ENCODE measurements at regions not wholly inside any gene's neighbourhood (a gene's known extent, or its start where the extent isn't known, plus 50 kb on each side); places are given as distances from the start of the nearest gene placed in this dataset.

DNA sequence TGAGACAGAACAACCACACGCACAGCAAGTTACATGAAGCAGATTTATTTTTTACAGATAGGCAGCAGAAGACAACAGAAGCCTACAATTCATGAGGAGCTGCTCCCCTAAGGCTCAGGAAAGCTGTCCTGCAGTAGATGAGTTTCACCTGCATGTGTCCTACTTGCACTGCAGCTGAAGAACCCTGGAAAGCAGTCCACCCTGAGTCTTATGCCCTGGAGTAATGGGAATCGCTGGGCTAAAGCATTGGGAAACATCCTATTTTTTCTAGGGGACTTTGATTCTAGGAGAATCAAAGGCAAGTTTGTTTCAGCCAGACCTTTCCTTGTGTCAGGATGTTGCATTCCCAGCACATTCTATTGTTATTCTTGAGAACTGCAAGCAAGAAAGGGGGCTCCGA, 304.8 kb downstream of the LRATD1 start:
- DNase-seq (no peak), ATAC-seq (ENCODE audit: low read depth in 2 of 2) (no peak)
- peaks cover 0 to 10% (median 6%) of the 10 kb centered on the region in 7 donors for H3K9me3 Mint-ChIP-seq
- H3K27ac ChIP-seq (ENCODE audit: insufficient read depth, low read length, poor library complexity, severe bottlenecking), result no peak overlapping the region
- H3K4me3 ChIP-seq (ENCODE audit: low read depth, low read length), result no peak overlapping the region
- no peak overlapping the region for H3K27ac Mint-ChIP-seq
- H3K36me3 Mint-ChIP-seq, result no peaks in the 10 kb centered on the region
- H3K9me3 ChIP-seq (ENCODE audit: control insufficient read depth in 2 of 2, low read length in 2 of 2), result no peaks in the 10 kb centered on the region
- H3K4me1 ChIP-seq (ENCODE audit: control insufficient read depth, insufficient read depth, low read length, poor library complexity, severe bottlenecking), result no peaks in the 10 kb centered on the region
- H3K27me3 ChIP-seq (ENCODE audit: control insufficient read depth, insufficient read depth, low read length), result no peaks in the 10 kb centered on the region
- H3K4me3 Mint-ChIP-seq, result no peak overlapping the region
- H3K4me1 Mint-ChIP-seq, result no peaks in the 10 kb centered on the region
- H3K27me3 Mint-ChIP-seq, result peaks cover 12% of the 10 kb centered on the region
- no peaks in the 10 kb centered on the region for H3K36me3 ChIP-seq (ENCODE audit: control insufficient read depth, insufficient read depth, low read length)

DNA sequence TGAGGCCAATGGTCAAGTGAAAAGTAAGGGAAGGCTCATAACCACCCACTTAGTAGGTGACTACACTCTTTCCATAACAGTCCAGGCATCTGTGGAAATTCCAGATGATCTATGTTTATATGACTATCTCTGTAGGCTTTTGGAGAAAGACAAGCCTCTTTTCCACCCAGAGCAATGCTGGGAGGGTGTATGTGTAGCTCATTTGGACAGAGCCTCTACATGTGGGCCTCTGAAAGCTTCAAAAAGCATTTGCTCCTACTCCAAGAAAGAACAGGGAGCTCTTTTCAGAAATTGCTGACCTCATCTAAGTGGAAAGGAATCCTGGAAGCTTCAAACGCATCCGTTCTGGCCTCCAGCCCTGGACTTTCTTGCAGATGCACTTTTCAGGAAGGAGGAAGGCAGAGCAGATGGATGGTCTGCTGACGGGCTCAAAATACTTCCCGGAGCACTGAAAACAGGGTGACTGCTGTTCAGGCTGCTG, 308.7 kb downstream of the LRATD1 start:
- H3K9me3 Mint-ChIP-seq, result peaks cover 0 to 21% (median 8%) of the 10 kb centered on the region in 7 donors
- ATAC-seq (ENCODE audit: low read depth in 2 of 2), result no peak
- no peaks in the 10 kb centered on the region for H3K9me3 ChIP-seq (ENCODE audit: control insufficient read depth in 2 of 2, low read length in 2 of 2)
- H3K36me3 ChIP-seq (ENCODE audit: control insufficient read depth, insufficient read depth, low read length), result no peaks in the 10 kb centered on the region
- no peak for DNase-seq
- no peaks in the 10 kb centered on the region for H3K4me1 ChIP-seq (ENCODE audit: control insufficient read depth, insufficient read depth, low read length, poor library complexity, severe bottlenecking)
- no peaks in the 10 kb centered on the region for H3K4me1 Mint-ChIP-seq
- H3K27ac Mint-ChIP-seq, result no peak overlapping the region
- H3K36me3 Mint-ChIP-seq, result no peaks in the 10 kb centered on the region
- H3K27me3 Mint-ChIP-seq, result peaks cover 14% of the 10 kb centered on the region
- H3K27me3 ChIP-seq (ENCODE audit: control insufficient read depth, insufficient read depth, low read length), result no peaks in the 10 kb centered on the region
- no peak overlapping the region for H3K27ac ChIP-seq (ENCODE audit: insufficient read depth, low read length, poor library complexity, severe bottlenecking)
- H3K4me3 ChIP-seq (ENCODE audit: low read depth, low read length), result no peak overlapping the region
- no peak overlapping the region for H3K4me3 Mint-ChIP-seq

DNA sequence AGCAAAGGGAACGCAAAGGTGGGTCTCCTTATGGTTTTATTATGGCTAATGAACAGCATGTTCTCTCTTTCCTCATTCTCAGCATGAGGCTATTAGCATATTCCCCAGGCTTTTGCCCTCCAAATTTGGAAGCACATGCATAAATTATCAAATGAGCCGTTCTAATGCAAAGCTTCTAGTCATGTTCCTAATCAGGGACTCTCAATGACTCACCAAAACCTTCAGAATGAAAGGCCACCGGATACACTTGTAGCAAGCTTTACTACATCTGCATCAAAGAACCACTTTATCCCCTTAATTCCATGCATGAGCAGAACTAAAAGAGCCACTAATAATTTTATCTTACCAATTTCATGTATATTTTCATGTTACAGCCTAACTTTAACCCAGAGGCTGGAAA, 310.5 kb downstream of the LRATD1 start:
- Mint-ChIP-seq H3K4me3 (no peak overlapping the region), H3K27ac (no peak overlapping the region), H3K4me1 (peaks cover 0 to 6% (median 0%) of the 10 kb centered on the region in 4 donors), H3K27me3 (peaks cover 15% of the 10 kb centered on the region), H3K9me3 (peaks cover 0 to 15% (median 7%) of the 10 kb centered on the region in 7 donors), H3K36me3 (no peaks in the 10 kb centered on the region)
- DNase-seq, result no peak
- no peak for ATAC-seq (ENCODE audit: low read depth in 2 of 2)
- no peaks in the 10 kb centered on the region for H3K36me3 ChIP-seq (ENCODE audit: control insufficient read depth, insufficient read depth, low read length)
- no peaks in the 10 kb centered on the region for H3K9me3 ChIP-seq (ENCODE audit: control insufficient read depth in 2 of 2, low read length in 2 of 2)
- H3K4me1 ChIP-seq (ENCODE audit: control insufficient read depth, insufficient read depth, low read length, poor library complexity, severe bottlenecking), result no peaks in the 10 kb centered on the region
- H3K27ac ChIP-seq (ENCODE audit: insufficient read depth, low read length, poor library complexity, severe bottlenecking), result no peak overlapping the region
- H3K4me3 ChIP-seq (ENCODE audit: low read depth, low read length), result no peak overlapping the region
- H3K27me3 ChIP-seq (ENCODE audit: control insufficient read depth, insufficient read depth, low read length), result no peaks in the 10 kb centered on the region

DNA sequence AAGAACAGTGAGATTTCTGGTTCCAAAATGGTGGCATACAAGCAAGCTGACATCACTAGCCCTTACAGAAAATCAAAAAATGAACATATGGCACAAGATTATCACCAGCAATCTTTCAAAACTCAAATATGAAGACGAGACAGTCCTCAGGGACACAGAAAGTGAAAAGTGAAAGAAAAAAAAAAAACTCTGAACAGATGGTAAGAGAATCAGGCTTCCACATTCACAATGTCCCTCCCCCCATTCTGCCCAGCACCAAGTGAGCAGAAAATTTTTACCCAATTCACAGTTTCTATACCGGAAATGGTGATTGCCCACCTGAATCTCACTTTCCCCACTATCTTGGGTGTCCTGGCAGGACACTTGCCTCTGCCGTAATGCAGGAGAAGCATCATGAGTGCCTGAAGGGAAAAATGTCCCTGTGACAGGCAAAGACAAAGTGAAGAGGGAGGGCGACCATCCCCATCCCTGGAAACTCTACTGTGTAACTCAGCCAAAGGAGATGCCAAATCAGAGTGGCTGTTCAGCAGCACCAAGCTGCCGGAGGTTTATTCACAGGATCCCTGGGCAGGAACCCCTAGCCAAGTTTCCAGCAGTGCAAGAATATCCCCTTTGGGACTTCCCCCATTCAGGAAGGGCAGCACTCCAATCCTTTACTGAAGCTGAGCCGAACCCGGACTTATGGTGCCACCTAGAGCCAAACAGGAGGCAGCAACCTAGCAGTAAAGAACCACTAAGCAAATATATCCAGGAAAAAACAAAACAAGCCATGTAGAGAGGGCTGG, 312.2 kb downstream of the LRATD1 start:
- Mint-ChIP-seq H3K4me1 (peaks cover 0 to 6% (median 0%) of the 10 kb centered on the region in 4 donors), H3K4me3 (no peak overlapping the region), H3K36me3 (no peaks in the 10 kb centered on the region), H3K9me3 (peaks cover 0 to 11% (median 7%) of the 10 kb centered on the region in 7 donors), H3K27me3 (peaks cover 12% of the 10 kb centered on the region), H3K27ac (no peak overlapping the region)
- Histone ChIP-seq H3K4me3 (ENCODE audit: low read depth, low read length) (no peak overlapping the region), H3K27me3 (ENCODE audit: control insufficient read depth, insufficient read depth, low read length) (no peaks in the 10 kb centered on the region), H3K9me3 (ENCODE audit: control insufficient read depth in 2 of 2, low read length in 2 of 2) (no peaks in the 10 kb centered on the region), H3K27ac (ENCODE audit: insufficient read depth, low read length, poor library complexity, severe bottlenecking) (no peak overlapping the region), H3K36me3 (ENCODE audit: control insufficient read depth, insufficient read depth, low read length) (no peaks in the 10 kb centered on the region), H3K4me1 (ENCODE audit: control insufficient read depth, insufficient read depth, low read length, poor library complexity, severe bottlenecking) (no peaks in the 10 kb centered on the region)
- DNase-seq (no peak), ATAC-seq (ENCODE audit: low read depth in 2 of 2) (no peak)

- no peak overlapping the region for H3K27ac ChIP-seq (ENCODE audit: insufficient read depth, low read length, poor library complexity, severe bottlenecking)
Measured at GRCh38 chr2:14951569-14952285, 319.2 kb downstream of the LRATD1 start.

GRCh38 chr2:14952400-14952963, 320.0 kb downstream of the LRATD1 start:
- ATAC-seq (ENCODE audit: low read depth in 2 of 2) (no peak), DNase-seq (no peak)
- Mint-ChIP-seq H3K27me3 (peaks cover 9% of the 10 kb centered on the region), H3K9me3 (peaks cover 0 to 8% (median 5%) of the 10 kb centered on the region in 7 donors), H3K4me3 (no peak overlapping the region), H3K27ac (no peak overlapping the region), H3K4me1 (peaks cover 0 to 4% (median 0%) of the 10 kb centered on the region in 4 donors), H3K36me3 (no peaks in the 10 kb centered on the region)
- H3K36me3 ChIP-seq (ENCODE audit: control insufficient read depth, insufficient read depth, low read length), result no peaks in the 10 kb centered on the region
- no peaks in the 10 kb centered on the region for H3K4me1 ChIP-seq (ENCODE audit: control insufficient read depth, insufficient read depth, low read length, poor library complexity, severe bottlenecking)
- no peaks in the 10 kb centered on the region for H3K27me3 ChIP-seq (ENCODE audit: control insufficient read depth, insufficient read depth, low read length)
- H3K27ac ChIP-seq (ENCODE audit: insufficient read depth, low read length, poor library complexity, severe bottlenecking), result no peak overlapping the region
- H3K9me3 ChIP-seq (ENCODE audit: control insufficient read depth in 2 of 2, low read length in 2 of 2), result no peaks in the 10 kb centered on the region
- H3K4me3 ChIP-seq (ENCODE audit: low read depth, low read length), result no peak overlapping the region

More at GRCh38 chr2:14951569-14952285, 319.2 kb downstream of the LRATD1 start:
- no peak overlapping the region for H3K4me3 ChIP-seq (ENCODE audit: low read depth, low read length)
- H3K27me3 Mint-ChIP-seq, result peaks cover 9% of the 10 kb centered on the region
- H3K4me3 Mint-ChIP-seq, result no peak overlapping the region
- peaks cover 0 to 4% (median 2%) of the 10 kb centered on the region in 4 donors for H3K4me1 Mint-ChIP-seq
- H3K9me3 ChIP-seq (ENCODE audit: control insufficient read depth in 2 of 2, low read length in 2 of 2), result no peaks in the 10 kb centered on the region
- no peaks in the 10 kb centered on the region for H3K27me3 ChIP-seq (ENCODE audit: control insufficient read depth, insufficient read depth, low read length)
- ATAC-seq (ENCODE audit: low read depth in 2 of 2) (no peak), DNase-seq (no peak)
- no peak overlapping the region for H3K27ac Mint-ChIP-seq
- no peaks in the 10 kb centered on the region for H3K4me1 ChIP-seq (ENCODE audit: control insufficient read depth, insufficient read depth, low read length, poor library complexity, severe bottlenecking)
- H3K36me3 ChIP-seq (ENCODE audit: control insufficient read depth, insufficient read depth, low read length), result no peaks in the 10 kb centered on the region
- peaks cover 0 to 8% (median 5%) of the 10 kb centered on the region in 7 donors for H3K9me3 Mint-ChIP-seq
- no peaks in the 10 kb centered on the region for H3K36me3 Mint-ChIP-seq

GRCh38 chr2:14960686-14961324, 328.3 kb downstream of the LRATD1 start:
- peaks cover 10% of the 10 kb centered on the region for H3K27me3 Mint-ChIP-seq
- no peak for ATAC-seq (ENCODE audit: low read depth in 2 of 2)
- H3K9me3 Mint-ChIP-seq, result peaks cover 0 to 11% (median 3%) of the 10 kb centered on the region in 7 donors

More at GRCh38 chr2:14960686-14961324, 328.3 kb downstream of the LRATD1 start:
- DNase-seq, result no peak
- no peaks in the 10 kb centered on the region for H3K4me1 Mint-ChIP-seq
- no peak overlapping the region for H3K4me3 ChIP-seq (ENCODE audit: low read depth, low read length)
- peaks cover 4% of the 10 kb centered on the region for H3K27me3 ChIP-seq (ENCODE audit: control insufficient read depth, insufficient read depth, low read length)
- H3K9me3 ChIP-seq (ENCODE audit: control insufficient read depth in 2 of 2, low read length in 2 of 2), result no peaks in the 10 kb centered on the region
- no peaks in the 10 kb centered on the region for H3K4me1 ChIP-seq (ENCODE audit: control insufficient read depth, insufficient read depth, low read length, poor library complexity, severe bottlenecking)
- no peaks in the 10 kb centered on the region for H3K36me3 Mint-ChIP-seq
- H3K27ac Mint-ChIP-seq, result no peak overlapping the region
- H3K36me3 ChIP-seq (ENCODE audit: control insufficient read depth, insufficient read depth, low read length), result no peaks in the 10 kb centered on the region
- H3K4me3 Mint-ChIP-seq, result no peak overlapping the region
- no peak overlapping the region for H3K27ac ChIP-seq (ENCODE audit: insufficient read depth, low read length, poor library complexity, severe bottlenecking)
